NCI-H524 treated with DMSO at 0.1 percent for 48 hours (cell line): ENCODE measurements at regions not wholly inside any gene's neighbourhood (a gene's known extent, or its start where the extent isn't known, plus 50 kb on each side); places are given as distances from the start of the nearest gene placed in this dataset.

ENCODE experiments used
- DNase-seq: peaks from one replicate; lab custom pipeline; 2025; lab: John Stamatoyannopoulos, UW

DNA sequence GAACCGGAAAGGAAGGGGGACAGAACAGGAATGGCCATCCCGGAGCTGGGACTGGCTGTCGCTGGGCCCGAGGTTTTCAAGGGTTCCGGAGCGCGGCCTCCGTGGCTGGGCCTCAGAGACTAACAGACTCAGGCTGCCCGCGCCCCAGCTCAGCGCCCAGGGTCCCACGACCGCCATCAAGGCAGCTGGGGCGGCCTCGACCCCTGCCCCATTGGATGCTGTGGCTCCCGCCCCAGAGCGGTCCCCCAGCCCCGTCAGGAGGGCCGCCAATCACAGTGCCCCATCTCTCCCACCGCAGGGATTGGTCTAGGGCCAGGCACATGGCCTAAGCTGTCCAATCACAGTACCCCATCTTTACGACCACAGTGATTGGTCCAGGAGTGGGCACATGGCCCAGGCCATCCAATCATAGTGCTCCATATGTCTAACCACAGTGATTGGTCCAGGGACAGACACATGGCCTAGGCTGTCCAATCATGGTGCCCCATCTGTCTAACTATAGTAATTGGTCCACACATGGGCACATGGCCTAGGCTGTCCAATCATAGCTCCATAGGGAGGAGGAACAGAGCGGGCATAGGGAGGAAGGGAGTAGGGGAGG lies 105.3 kb upstream of the NKX1-1 start:
- no peak for DNase-seq

- DNase-seq = no peak
These were observed 104.7 kb upstream of the NKX1-1 start for GRCh38 chr4:1510931-1511330.

- DNase-seq = no peak
These were observed 103.1 kb upstream of the NKX1-1 start for GRCh38 chr4:1509366-1509765.

DNA sequence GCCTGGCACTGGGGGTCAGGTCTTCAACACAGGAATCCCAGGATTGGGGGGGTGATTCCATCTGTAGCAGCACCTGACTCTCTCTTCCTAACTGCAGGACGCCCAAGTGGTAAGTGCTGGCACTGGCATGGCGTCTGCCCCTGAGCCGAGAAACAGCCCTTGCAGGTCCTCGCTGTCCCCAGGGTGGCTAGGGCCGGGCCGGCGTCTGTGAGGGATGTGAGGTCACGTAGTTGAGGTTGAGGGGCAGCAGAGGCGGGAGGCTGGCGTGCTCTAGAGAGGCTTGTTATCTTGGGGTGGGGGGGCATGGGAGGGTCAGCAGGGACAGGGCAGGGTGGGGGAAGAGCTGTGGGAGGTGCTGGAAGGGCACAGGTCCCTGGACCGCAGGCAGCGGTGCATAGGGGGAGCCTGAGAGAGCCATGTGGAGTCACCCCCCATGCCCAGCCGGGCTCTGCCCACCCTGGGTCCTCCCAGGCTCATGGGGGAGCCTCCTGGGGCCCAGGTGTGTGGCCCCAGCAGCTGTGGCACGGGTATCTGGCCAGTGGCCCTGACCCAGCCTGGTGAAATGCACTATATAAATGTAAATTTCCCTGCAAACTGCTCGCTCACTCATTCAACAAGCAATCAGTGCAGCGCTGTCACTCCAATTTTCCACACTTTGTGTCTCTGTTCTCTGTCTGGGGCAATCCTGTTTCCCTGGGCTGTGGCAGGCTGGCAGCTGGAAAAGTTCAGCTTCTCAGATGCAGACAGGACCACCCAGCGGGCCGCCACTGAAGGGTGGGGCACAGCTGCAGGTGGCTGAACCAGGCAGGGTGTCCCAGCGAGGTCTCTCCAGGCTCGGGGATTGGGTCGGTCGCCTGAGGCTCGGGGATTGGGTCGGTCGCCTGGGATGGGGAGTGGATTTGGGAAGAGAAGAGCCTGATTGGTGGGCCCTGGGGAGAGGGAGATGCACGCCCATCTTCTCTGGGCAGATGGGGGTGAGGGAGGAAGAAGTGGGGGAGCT lies 102.2 kb upstream of the NKX1-1 start:
- DNase-seq = no peak

GRCh38 chr4:1506956-1507721 lies 100.9 kb upstream of the NKX1-1 start:
- DNase-seq = no peak

DNA sequence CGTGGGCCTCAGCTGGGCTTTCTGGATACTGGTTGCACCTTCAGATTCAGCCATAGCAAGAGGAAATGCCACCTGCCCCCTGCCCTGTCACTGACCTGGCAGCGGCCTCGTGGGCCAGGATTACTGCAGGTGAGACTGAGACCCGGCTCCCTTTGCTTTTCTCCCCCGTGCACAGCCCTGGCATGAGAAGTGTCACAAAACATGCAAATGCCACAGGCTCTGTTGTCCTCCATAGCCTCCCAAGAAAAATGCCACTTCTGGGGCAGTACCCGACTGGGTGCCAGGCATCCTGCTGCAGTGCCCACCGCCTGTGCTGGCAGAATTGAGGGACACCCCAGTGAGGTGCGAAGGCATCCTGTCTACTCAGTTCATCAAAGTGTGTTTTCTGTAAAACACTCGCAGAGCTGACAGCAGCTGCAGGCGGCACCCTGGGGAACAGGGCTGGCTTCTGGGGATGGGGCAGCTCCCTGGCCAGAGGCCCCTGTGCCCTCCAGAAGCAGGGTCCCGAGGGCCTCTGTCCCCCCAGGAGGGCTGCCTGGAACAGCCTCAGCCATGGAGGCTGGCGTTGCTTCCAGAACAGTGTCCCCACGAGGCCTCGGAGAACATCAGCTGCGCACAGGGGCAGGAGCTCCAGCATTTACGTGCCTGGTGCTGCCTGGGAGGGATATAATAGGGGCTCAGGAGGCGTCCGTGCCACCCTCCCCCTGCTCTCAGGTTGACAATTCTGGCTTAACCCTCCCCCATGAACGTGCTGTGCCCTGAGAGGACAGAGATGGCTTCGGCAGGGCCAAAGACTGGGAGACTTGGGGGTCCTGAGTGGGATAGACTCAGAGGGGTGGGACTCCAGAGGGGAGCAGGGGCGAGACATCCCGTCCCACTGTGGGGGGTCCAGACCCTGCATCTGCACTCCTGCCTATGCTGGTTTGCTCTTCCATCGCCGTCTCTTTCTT lies 99.5 kb upstream of the NKX1-1 start:
- no peak for DNase-seq

DNA sequence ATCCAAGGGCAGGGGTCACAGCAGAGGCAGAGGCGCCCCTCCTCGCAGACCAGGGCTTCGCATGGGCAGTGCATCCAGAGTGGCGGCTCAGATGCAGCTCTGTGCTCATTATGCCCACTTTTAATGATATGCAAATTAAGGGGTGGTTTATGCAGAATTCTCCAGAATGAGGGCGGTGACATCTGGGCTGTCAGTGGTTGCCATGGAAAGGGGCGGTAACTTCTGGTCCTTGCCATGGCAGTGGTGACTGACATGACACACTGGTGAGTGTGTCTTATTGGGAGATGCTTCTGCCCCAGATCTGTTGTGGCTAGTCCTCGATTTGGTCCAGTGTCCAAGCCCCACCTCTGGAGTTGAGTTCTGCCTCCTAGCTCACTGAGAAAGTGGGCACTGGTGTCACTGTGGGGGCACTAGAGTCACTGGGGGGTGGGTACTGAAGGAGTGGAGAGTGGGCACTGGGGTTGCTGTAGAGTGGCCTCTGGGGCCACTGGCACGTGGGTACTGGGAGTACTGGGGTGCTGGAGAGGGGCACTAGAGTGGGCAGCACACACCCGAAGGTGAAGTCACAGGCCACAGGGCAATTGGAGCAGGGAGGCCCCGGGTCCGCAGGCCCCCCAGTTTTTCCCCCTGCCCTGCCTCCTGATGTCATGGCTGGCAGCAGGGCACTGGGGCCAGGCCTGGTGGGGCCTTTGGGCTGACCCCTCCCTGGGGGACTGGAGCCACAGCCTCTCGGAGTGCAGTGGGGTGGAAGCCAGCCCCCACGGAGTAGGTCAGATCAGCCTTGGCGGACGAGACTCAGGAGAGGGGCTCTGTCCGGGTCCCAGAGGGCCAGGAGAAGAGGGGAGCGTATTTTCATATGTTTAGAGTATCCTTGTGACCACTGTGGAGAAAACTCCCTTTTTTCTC lies 98.6 kb upstream of the NKX1-1 start:
- DNase-seq = no peak

- no peak for DNase-seq
These were observed 97.6 kb upstream of the NKX1-1 start for GRCh38 chr4:1503583-1504471.

DNA sequence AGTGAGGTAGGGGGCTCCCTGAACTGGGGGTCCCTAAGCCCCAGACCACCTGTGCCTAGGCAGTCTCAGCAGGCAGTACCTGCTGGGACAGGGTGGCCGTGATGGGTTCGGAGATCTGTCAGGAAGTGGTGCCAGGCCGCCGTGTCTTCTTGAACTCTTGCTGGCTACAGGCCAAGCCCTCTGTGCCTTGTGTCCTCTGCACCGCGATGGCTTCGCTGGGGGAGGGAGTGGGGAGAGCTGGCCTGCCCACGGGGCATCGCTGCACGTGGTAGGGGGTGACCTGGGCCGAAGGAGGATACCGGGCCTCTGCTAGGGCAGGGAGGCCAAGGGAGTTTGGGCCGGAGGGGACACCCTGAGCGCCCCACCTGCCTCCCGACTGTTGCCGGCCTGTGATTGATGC lies 96.7 kb upstream of the NKX1-1 start:
- DNase-seq = no peak

DNA sequence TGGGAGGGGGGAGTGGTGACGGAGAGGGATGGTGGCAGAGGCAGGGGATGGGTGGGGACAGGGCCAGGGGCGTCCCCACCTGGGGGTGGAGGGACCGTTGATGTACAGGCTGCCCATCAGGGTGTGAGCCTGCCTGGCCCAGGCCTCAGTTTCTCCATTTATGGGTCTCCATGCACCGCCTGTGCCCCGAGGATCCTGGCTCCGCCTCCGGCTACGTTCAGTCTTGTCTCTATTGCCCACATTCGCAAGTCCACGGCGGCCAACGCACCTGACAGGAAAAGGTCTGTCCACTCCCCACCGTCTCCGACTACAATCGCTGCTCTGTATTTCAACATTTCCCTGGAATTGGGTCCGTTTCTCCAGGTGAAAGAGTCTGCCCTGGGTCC lies 96.3 kb upstream of the NKX1-1 start:
- DNase-seq = no peak

GRCh38 chr4:1501754-1502500 lies 95.7 kb upstream of the NKX1-1 start:
- no peak for DNase-seq

- no peak for DNase-seq
These were observed 94.9 kb upstream of the NKX1-1 start for GRCh38 chr4:1500966-1501753.

GRCh38 chr4:1500231-1500965 lies 94.2 kb upstream of the NKX1-1 start:
- DNase-seq = no peak

DNA sequence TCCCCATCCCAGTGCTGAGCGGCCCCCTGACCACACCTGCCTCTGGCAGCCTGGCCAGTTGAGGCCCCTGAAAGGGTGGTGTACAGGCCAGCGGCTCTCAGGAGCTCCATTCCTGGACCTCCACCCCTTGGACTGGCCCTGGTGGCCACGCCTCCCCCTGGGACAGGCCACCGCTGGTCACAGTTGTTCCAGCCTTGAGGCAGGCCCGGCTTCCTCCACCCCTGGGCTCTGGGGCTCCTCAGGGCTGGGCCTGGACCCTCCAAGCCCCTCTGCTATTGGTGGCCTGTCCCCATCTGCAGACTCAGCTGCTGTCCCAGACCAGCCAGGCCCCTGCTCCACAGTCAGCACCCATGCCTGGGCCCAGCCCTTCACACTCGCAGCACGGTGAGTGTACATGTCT lies 93.2 kb upstream of the NKX1-1 start:
- DNase-seq = no peak

GRCh38 chr4:1497189-1497801 lies 91.1 kb upstream of the NKX1-1 start:
- DNase-seq = no peak

DNA sequence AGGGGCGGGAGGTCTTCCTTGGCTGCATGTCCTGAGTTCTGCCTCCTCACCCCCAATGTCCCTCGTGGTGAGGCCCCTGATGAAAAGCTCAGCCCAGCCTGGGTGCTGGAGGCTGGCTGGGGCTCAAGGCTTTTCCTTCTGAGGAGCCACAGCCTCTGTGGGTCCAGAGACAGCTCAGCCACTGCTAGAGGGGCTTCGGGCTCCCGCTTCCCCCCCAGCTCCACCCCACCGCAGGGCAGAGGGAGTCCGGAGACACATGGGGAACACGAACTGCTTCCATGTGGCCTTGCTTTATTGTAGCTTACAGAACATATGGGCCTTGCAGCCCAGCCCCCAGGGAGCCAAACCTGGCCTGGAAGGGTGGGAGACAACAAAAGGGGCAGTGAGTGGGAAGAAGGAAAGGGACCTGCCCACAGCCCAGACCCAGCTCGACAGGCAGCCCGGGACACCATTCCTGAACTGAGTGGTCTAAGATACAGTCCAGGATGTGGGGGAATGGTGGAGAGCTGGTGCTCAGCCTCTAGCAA lies 89.9 kb upstream of the NKX1-1 start:
- DNase-seq = no peak
